Right hindlimb (tissue), 1 donor: ENCODE measurements at regions not wholly inside any gene's neighbourhood (a gene's known extent, or its start where the extent isn't known, plus 50 kb on each side); places are given as distances from the start of the nearest gene placed in this dataset.
A peak's percentile ranks its signal among the peaks of the same experiment; 100 is the strongest.
"Not testable (repeated sequence)": the region's sequence is repeated elsewhere in the genome, so short reads cannot be mapped to it uniquely, and the experiment has no call there.

ENCODE experiments used
- DNase-seq: peaks from one replicate; pipeline ENCODE4 v3.0.0-alpha.2; 2018

- no peak for DNase-seq
Observed at GRCh38 chr9:89946741-89947140, 341.9 kb downstream of the GADD45G start.

GRCh38 chr9:89949111-89949510 lies 344.3 kb downstream of the GADD45G start:
- no peak for DNase-seq

GRCh38 chr9:89951675-89952074 lies 346.9 kb downstream of the GADD45G start:
- DNase-seq = no peak

GRCh38 chr9:89952401-89952800 lies 347.6 kb downstream of the GADD45G start:
- DNase-seq = no peak

GRCh38 chr9:89953263-89953662 lies 348.5 kb downstream of the GADD45G start:
- DNase-seq = not testable (repeated sequence)

- DNase-seq = peak; percentile 49
Observed at GRCh38 chr9:89953824-89954615, 349.2 kb downstream of the GADD45G start.

- DNase-seq = no peak
Observed at GRCh38 chr9:89955144-89955543, 350.3 kb downstream of the GADD45G start.

- DNase-seq = no peak
Observed at GRCh38 chr9:89955626-89956025, 350.8 kb downstream of the GADD45G start.

GRCh38 chr9:89956331-89956730 lies 351.5 kb downstream of the GADD45G start:
- DNase-seq = no peak

GRCh38 chr9:89956907-89957306 lies 352.1 kb downstream of the GADD45G start:
- DNase-seq = no peak

- no peak for DNase-seq
Observed at GRCh38 chr9:89958086-89958485, 353.3 kb downstream of the GADD45G start.

GRCh38 chr9:89961616-89962341 lies 357.0 kb downstream of the GADD45G start:
- DNase-seq = peak; percentile 56

- no peak for DNase-seq
Observed at GRCh38 chr9:89963280-89963679, 358.5 kb downstream of the GADD45G start.

- no peak for DNase-seq
Observed at GRCh38 chr9:89967527-89967926, 362.7 kb downstream of the GADD45G start.

GRCh38 chr9:89969156-89969675 lies 364.4 kb downstream of the GADD45G start:
- DNase-seq = no peak

GRCh38 chr9:89969881-89970639 lies 365.2 kb downstream of the GADD45G start:
- no peak for DNase-seq

GRCh38 chr9:89970701-89971100 lies 365.9 kb downstream of the GADD45G start:
- no peak for DNase-seq

- DNase-seq = no peak
Observed at GRCh38 chr9:89972535-89972934, 367.7 kb downstream of the GADD45G start.

GRCh38 chr9:89974582-89974981 lies 369.8 kb downstream of the GADD45G start:
- no peak for DNase-seq

GRCh38 chr9:89975024-89975423 lies 370.2 kb downstream of the GADD45G start:
- no peak for DNase-seq

GRCh38 chr9:89975630-89976029 lies 370.8 kb downstream of the GADD45G start:
- no peak for DNase-seq

GRCh38 chr9:89978185-89978584 lies 373.4 kb downstream of the GADD45G start:
- no peak for DNase-seq

GRCh38 chr9:89980600-89980999 lies 375.8 kb downstream of the GADD45G start:
- no peak for DNase-seq
